ENCODE measurements at regions not wholly inside any gene's neighbourhood (a gene's known extent, or its start where the extent isn't known, plus 50 kb on each side); places are given as distances from the start of the nearest gene placed in this dataset.

- no peak for TF ChIP-seq ZNF8 (CRISPR knock-in tag; IDR thresholded peaks at IDR 0.05)
- TF ChIP-seq RARB (CRISPR knock-in tag; IDR thresholded peaks at IDR 0.05), result no peak
- no peak for TF ChIP-seq PATZ1 (CRISPR knock-in tag; IDR thresholded peaks at IDR 0.05; ENCODE audit: borderline replicate concordance)
- TF ChIP-seq CREB5 (CRISPR knock-in tag; IDR thresholded peaks at IDR 0.05; ENCODE audit: low read depth), result no peak
- no peak for TF ChIP-seq ZNF70 (CRISPR knock-in tag; IDR thresholded peaks at IDR 0.05)
- TF ChIP-seq TSHZ2 (CRISPR knock-in tag; IDR thresholded peaks at IDR 0.05), result no peak
- no peak for TF ChIP-seq TOX (CRISPR knock-in tag; IDR thresholded peaks at IDR 0.05; ENCODE audit: borderline replicate concordance)
- no peak for TF ChIP-seq ESRRG (CRISPR knock-in tag; IDR thresholded peaks at IDR 0.05)
- no peak for TF ChIP-seq PPARA (CRISPR knock-in tag; IDR thresholded peaks at IDR 0.05; ENCODE audit: borderline replicate concordance)
- no peak for TF ChIP-seq ZC3H10 (CRISPR knock-in tag; IDR thresholded peaks at IDR 0.05)
- TF ChIP-seq BACH2 (CRISPR knock-in tag; IDR thresholded peaks at IDR 0.05; ENCODE audit: borderline replicate concordance), result no peak
- TF ChIP-seq CSDC2 (CRISPR knock-in tag; IDR thresholded peaks at IDR 0.05), result no peak
- no peak for TF ChIP-seq CSRNP3 (CRISPR knock-in tag; IDR thresholded peaks at IDR 0.05)
- no peak for TF ChIP-seq TCF4 (CRISPR knock-in tag; IDR thresholded peaks at IDR 0.05; ENCODE audit: borderline replicate concordance)
- TF ChIP-seq ZFP30 (CRISPR knock-in tag; IDR thresholded peaks at IDR 0.05), result no peak
- no peak for TF ChIP-seq OSR1 (CRISPR knock-in tag; IDR thresholded peaks at IDR 0.05)
- TF ChIP-seq ARNTL (CRISPR knock-in tag; IDR thresholded peaks at IDR 0.05; ENCODE audit: borderline replicate concordance, low read depth), result no peak
- no peak for TF ChIP-seq GLIS3 (CRISPR knock-in tag; IDR thresholded peaks at IDR 0.05)
- ATAC-seq, result no peak
Observed at GRCh38 chr14:31942166-31942841, 134.8 kb upstream of the ARHGAP5 start.

GRCh38 chr14:31943217-31943799 lies 133.8 kb upstream of the ARHGAP5 start:
- TF ChIP-seq GLIS3 (CRISPR knock-in tag; IDR thresholded peaks at IDR 0.05) (no peak), TCF4 (CRISPR knock-in tag; IDR thresholded peaks at IDR 0.05; ENCODE audit: borderline replicate concordance) (no peak), ZNF565 (CRISPR knock-in tag; conservative IDR thresholded peaks at IDR 0.05; ENCODE audit: low read depth) (no peak), CREB5 (CRISPR knock-in tag; IDR thresholded peaks at IDR 0.05; ENCODE audit: low read depth) (no peak), TSHZ2 (CRISPR knock-in tag; IDR thresholded peaks at IDR 0.05) (no peak), BACH2 (CRISPR knock-in tag; IDR thresholded peaks at IDR 0.05; ENCODE audit: borderline replicate concordance) (no peak), POU6F1 (CRISPR knock-in tag; IDR thresholded peaks at IDR 0.05; ENCODE audit: borderline replicate concordance, low read depth) (no peak), PPARA (CRISPR knock-in tag; IDR thresholded peaks at IDR 0.05; ENCODE audit: borderline replicate concordance) (no peak), ZNF70 (CRISPR knock-in tag; IDR thresholded peaks at IDR 0.05) (no peak), SNAI2 (CRISPR knock-in tag; IDR thresholded peaks at IDR 0.05) (no peak), ZNF8 (CRISPR knock-in tag; IDR thresholded peaks at IDR 0.05) (no peak), CSRNP3 (CRISPR knock-in tag; IDR thresholded peaks at IDR 0.05) (no peak)
- no peak for ATAC-seq
